ENCODE measurements at regions not wholly inside any gene's neighbourhood (a gene's known extent, or its start where the extent isn't known, plus 50 kb on each side); places are given as distances from the start of the nearest gene placed in this dataset.

- DNase-seq: no peak
- Histone ChIP-seq H3K27me3 (no peaks in the 10 kb centered on the region), H3K36me3 (no peaks in the 10 kb centered on the region), H3K4me3 (replicated peaks in 1 of 3) (no peak overlapping the region), H3K27ac (no peak overlapping the region), H3K4me1 (no peaks in the 10 kb centered on the region), H3K9me3 (no peaks in the 10 kb centered on the region)
- WGBS, 2 donors: 77 to 84% methylated on average over 4 of the region's 4 CpGs
- TF ChIP-seq POLR2A (IDR thresholded peaks at IDR 0.05) (no peak), CTCF (IDR thresholded peaks at IDR 0.05) (no peak)
- intact Hi-C loops (cut with DNase I): no loop called here
Measured at GRCh38 chr13:107843281-107843680, 372.1 kb downstream of the LIG4 start.

- H3K9me3 ChIP-seq: no peaks in the 10 kb centered on the region
- TF ChIP-seq CTCF (IDR thresholded peaks at IDR 0.05) (no peak), POLR2A (IDR thresholded peaks at IDR 0.05) (no peak)
- WGBS, 2 donors: 59 to 73% methylated on average over 3 of the region's 3 CpGs
- no peak overlapping the region for H3K4me3 ChIP-seq (replicated peaks in 1 of 3)
- H3K27me3 ChIP-seq: no peaks in the 10 kb centered on the region
- H3K4me1 ChIP-seq: no peaks in the 10 kb centered on the region
- no peak for DNase-seq
- no peaks in the 10 kb centered on the region for H3K36me3 ChIP-seq
- H3K27ac ChIP-seq: no peak overlapping the region
- intact Hi-C loops (cut with DNase I): no loop called here
Measured at GRCh38 chr13:107842562-107843180, 372.7 kb downstream of the LIG4 start.

GRCh38 chr13:107838588-107839161, 376.7 kb downstream of the LIG4 start:
- 63 to 64% methylated on average over 3 of the region's 3 CpGs for WGBS, 2 donors
- no peak for DNase-seq
- no peaks in the 10 kb centered on the region for H3K4me1 ChIP-seq
- H3K27me3 ChIP-seq: no peaks in the 10 kb centered on the region
- no peak overlapping the region for H3K27ac ChIP-seq
- H3K9me3 ChIP-seq: no peaks in the 10 kb centered on the region
- TF ChIP-seq POLR2A (IDR thresholded peaks at IDR 0.05) (no peak), CTCF (IDR thresholded peaks at IDR 0.05) (no peak)
- H3K4me3 ChIP-seq (replicated peaks in 1 of 3): no peak overlapping the region
- intact Hi-C loops (cut with DNase I): no loop called here
- H3K36me3 ChIP-seq: no peaks in the 10 kb centered on the region

DNA sequence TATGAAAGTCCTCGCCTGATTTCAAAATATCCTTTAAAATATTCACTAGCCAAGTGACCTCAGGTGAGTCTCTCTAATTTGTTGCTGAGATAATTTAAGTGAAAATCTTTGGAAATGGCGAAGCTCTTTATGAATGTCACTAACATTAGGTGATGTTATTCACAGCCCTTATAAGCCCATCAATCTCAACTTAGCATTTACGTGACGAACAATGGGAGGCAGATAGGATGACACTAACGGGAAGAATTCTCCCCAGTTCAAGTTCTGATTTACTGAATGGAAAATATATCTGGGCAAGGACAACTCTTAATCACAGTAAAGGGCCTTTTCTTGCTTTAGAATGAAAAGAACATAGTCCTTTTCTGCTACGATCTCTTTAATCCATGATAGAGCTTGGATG, 378.7 kb downstream of the LIG4 start:
- 91 to 92% methylated on average over 6 of the region's 6 CpGs for WGBS, 2 donors

More for the DNA sequence above, 378.7 kb downstream of the LIG4 start:
- no peak for DNase-seq
- H3K4me1 ChIP-seq: no peaks in the 10 kb centered on the region
- no peaks in the 10 kb centered on the region for H3K27me3 ChIP-seq
- no peak overlapping the region for H3K27ac ChIP-seq
- no peak overlapping the region for H3K4me3 ChIP-seq (replicated peaks in 1 of 3)
- intact Hi-C loops (cut with DNase I): no loop called here
- no peaks in the 10 kb centered on the region for H3K36me3 ChIP-seq
- H3K9me3 ChIP-seq: no peaks in the 10 kb centered on the region
- TF ChIP-seq POLR2A (IDR thresholded peaks at IDR 0.05) (no peak), CTCF (IDR thresholded peaks at IDR 0.05) (no peak)

Measured in thyroid gland (tissue), 4 donors.